PC-3 (cell line): ENCODE measurements at regions not wholly inside any gene's neighbourhood (a gene's known extent, or its start where the extent isn't known, plus 50 kb on each side); places are given as distances from the start of the nearest gene placed in this dataset.

Experiments used
- EZH2 ChIP-seq: fragments of 300-600 bp; sonication (generic); IDR thresholded peaks from one replicate; pipeline ENCODE4 v1.6.1; 2017; ENCODE audit warnings: antibody characterized with exemption, mild to moderate bottlenecking, low read length; ENCODE audit not compliant: unreplicated experiment
- EZH2phosphoT487 ChIP-seq: fragments of 300-600 bp; sonication (generic); IDR thresholded peaks from 2 replicates; pipeline ENCODE4 v1.6.1; 2018; ENCODE audit warnings: mild to moderate bottlenecking, antibody characterized with exemption, low read length, borderline replicate concordance
- TF ChIP-seq, protein P1 (sequence below): fragments of 300-600 bp; sonication (generic); conservative IDR thresholded peaks from 2 replicates; pipeline ENCODE4 v1.5.1; 2017; ENCODE audit warnings: antibody characterized with exemption, low read depth, mild to moderate bottlenecking, low read length

DNA sequence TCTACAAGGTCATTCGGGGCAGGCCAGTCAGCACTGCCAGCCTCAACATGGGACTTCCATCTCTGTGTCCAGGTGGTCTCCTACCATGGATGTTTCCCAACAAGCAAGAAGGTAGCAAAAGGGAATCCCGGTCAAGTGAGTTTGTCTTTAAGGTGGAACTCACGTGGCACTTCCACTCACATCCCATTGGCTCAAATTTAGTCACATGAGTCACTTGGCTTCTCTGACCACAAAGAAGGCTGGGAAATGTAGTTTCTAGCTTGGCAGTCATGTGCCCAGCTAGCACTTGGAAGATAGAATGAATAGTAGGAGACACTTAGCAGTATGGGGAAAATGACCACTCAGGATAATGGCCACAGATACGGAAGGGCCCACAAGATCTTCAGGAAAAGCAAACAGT lies 106.6 kb downstream of the AIPL1 start:
- TF ChIP-seq, protein P1, sequence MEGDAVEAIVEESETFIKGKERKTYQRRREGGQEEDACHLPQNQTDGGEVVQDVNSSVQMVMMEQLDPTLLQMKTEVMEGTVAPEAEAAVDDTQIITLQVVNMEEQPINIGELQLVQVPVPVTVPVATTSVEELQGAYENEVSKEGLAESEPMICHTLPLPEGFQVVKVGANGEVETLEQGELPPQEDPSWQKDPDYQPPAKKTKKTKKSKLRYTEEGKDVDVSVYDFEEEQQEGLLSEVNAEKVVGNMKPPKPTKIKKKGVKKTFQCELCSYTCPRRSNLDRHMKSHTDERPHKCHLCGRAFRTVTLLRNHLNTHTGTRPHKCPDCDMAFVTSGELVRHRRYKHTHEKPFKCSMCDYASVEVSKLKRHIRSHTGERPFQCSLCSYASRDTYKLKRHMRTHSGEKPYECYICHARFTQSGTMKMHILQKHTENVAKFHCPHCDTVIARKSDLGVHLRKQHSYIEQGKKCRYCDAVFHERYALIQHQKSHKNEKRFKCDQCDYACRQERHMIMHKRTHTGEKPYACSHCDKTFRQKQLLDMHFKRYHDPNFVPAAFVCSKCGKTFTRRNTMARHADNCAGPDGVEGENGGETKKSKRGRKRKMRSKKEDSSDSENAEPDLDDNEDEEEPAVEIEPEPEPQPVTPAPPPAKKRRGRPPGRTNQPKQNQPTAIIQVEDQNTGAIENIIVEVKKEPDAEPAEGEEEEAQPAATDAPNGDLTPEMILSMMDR, result no peak
- TF ChIP-seq EZH2 (no peak), EZH2phosphoT487 (no peak)
